ENCODE measurements at regions not wholly inside any gene's neighbourhood (a gene's known extent, or its start where the extent isn't known, plus 50 kb on each side); places are given as distances from the start of the nearest gene placed in this dataset.

GRCh38 chr18:39772155-39772919 lies 2182.7 kb upstream of the PIK3C3 start:
- no peak for DNase-seq (ENCODE audit: low spot score in 2 of 2)
- H3K9me3 ChIP-seq: no peaks in the 10 kb centered on the region
- no peaks in the 10 kb centered on the region for H3K36me3 ChIP-seq (replicated peaks)
- H3K4me3 ChIP-seq: no peak overlapping the region
- H3K27me3 ChIP-seq (ENCODE audit: low read depth): no peaks in the 10 kb centered on the region
- peaks cover 22% of the 10 kb centered on the region for H3K4me1 ChIP-seq
- in situ Hi-C loops (cut with MboI; ENCODE audit: low sequenced_read_pairs): no loop called here

DNA sequence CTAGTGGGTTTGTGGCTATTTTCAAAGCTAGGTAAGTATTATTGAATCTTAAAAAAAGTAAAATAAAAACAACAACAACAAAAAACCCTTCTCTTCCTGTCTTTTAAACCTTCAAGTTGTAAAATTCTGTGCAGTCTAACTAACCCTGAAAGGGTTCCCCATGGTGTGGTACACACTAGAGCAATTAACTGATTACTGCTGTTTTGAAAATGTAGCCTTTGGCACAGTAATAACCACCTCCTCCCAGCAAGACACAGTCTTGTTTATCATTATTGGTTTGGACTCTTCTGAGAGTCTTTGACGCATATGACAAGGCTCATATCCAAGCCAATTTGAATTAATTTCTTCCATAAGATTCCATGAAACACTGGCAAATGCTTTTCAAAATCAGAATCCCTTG lies 2184.6 kb upstream of the PIK3C3 start:
- no peak for DNase-seq (ENCODE audit: low spot score in 2 of 2)

DNA sequence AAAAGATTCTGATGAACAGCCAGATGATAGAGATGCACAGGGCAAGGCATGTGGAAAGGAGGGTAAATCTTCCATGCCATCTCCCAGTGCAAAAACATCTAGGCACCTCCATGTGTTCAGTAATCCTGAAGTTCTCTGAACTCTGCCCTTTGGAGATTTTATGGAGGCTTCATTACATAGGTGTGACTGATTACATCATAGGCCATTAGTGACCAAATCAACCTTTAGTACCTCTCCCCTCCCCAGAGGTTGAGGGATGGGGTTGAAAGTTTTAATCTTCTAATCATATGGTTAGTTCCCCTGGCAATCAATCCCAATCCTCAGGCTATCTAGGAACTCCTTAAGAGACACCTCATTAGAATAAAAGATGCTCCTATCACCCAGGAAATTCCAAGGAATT lies 2190.2 kb upstream of the PIK3C3 start:
- Histone ChIP-seq H3K36me3 (replicated peaks) (no peaks in the 10 kb centered on the region), H3K4me1 (peaks cover 28% of the 10 kb centered on the region), H3K4me3 (no peak overlapping the region), H3K9me3 (no peaks in the 10 kb centered on the region), H3K27me3 (ENCODE audit: low read depth) (no peaks in the 10 kb centered on the region)
- in situ Hi-C loops (cut with MboI; ENCODE audit: low sequenced_read_pairs): no loop called here
- DNase-seq (ENCODE audit: low spot score in 2 of 2): no peak

More for the DNA sequence above, 2184.6 kb upstream of the PIK3C3 start:
- in situ Hi-C loops (cut with MboI; ENCODE audit: low sequenced_read_pairs): no loop called here
- Histone ChIP-seq H3K4me1 (peaks cover 23% of the 10 kb centered on the region), H3K36me3 (replicated peaks) (no peaks in the 10 kb centered on the region), H3K27me3 (ENCODE audit: low read depth) (no peaks in the 10 kb centered on the region), H3K4me3 (no peak overlapping the region), H3K9me3 (no peaks in the 10 kb centered on the region)

- H3K4me1 ChIP-seq: peaks cover 23% of the 10 kb centered on the region
- DNase-seq (ENCODE audit: low spot score in 2 of 2): no peak
- no peaks in the 10 kb centered on the region for H3K27me3 ChIP-seq (ENCODE audit: low read depth)
- no peak overlapping the region for H3K4me3 ChIP-seq
- H3K9me3 ChIP-seq: no peaks in the 10 kb centered on the region; the same call in 1 of the 2 replicates
- no peaks in the 10 kb centered on the region for H3K36me3 ChIP-seq (replicated peaks)
- in situ Hi-C loops (cut with MboI; ENCODE audit: low sequenced_read_pairs): no loop called here
Measured at GRCh38 chr18:39761273-39761672, 2193.8 kb upstream of the PIK3C3 start.

- H3K36me3 ChIP-seq (replicated peaks): no peaks in the 10 kb centered on the region
- H3K4me1 ChIP-seq: peaks cover 21% of the 10 kb centered on the region
- in situ Hi-C loops (cut with MboI; ENCODE audit: low sequenced_read_pairs): no loop called here
- H3K27me3 ChIP-seq (ENCODE audit: low read depth): no peaks in the 10 kb centered on the region
- H3K4me3 ChIP-seq: no peak overlapping the region
- H3K9me3 ChIP-seq: no peaks in the 10 kb centered on the region; the same call in 1 of the 2 replicates
- DNase-seq (ENCODE audit: low spot score in 2 of 2): peak in 1 of 2 experiments; percentile 30
Measured at GRCh38 chr18:39759926-39760325, 2194.3 kb upstream of the CELF4 start.

DNA sequence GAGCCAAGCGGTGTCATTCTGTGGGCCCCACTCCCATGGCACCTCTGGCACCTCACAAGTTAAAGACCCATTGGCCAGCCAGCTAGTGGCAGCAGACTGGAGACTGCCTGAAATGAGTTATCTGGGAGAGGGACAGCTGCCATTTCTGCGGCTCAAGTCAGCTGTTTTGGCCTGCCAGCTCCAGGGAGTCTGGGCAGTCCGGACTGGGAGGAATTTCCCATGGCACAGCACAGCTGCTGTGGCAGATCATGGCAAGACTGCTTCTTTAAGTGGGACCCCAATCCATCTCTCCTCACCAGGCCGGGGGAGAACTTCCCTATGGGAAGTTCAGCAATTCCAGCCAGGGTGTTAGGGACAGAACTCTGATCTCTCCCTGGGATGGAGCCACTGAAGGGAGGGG lies 2187.6 kb upstream of the CELF4 start:
- no peak overlapping the region for H3K4me3 ChIP-seq
- in situ Hi-C loops (cut with MboI; ENCODE audit: low sequenced_read_pairs): no loop called here
- peaks cover 20% of the 10 kb centered on the region for H3K4me1 ChIP-seq
- peaks cover 3% of the 10 kb centered on the region for H3K9me3 ChIP-seq
- peaks cover 9% of the 10 kb centered on the region; the same call in 1 of the 2 replicates for H3K36me3 ChIP-seq (replicated peaks)
- H3K27me3 ChIP-seq (ENCODE audit: low read depth): no peaks in the 10 kb centered on the region
- DNase-seq (ENCODE audit: low spot score in 2 of 2): no peak

DNA sequence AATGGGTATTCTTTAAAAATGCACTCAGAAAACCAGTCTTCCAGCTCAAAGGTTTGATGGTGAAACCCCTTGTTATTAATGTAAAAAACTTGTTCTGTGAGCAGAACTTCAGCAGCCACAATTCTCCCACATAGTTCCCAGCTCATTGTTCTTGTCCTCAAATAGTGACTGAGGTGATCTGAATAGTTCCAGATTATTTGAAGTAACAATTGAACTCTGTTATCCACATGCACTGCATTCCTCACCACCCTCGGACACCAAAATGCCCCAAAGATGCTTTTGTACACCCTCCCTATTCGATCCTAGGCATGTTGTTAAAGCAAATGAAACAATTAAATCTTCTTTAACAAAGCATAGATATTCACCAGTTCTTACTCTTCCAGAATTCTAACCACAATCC lies 2186.8 kb upstream of the CELF4 start:
- in situ Hi-C loops (cut with MboI; ENCODE audit: low sequenced_read_pairs): no loop called here
- peak; percentile 60 to 75 for DNase-seq (ENCODE audit: low spot score in 2 of 2)
- H3K4me1 ChIP-seq: peaks cover 20% of the 10 kb centered on the region
- peaks cover 9% of the 10 kb centered on the region; the same call in 1 of the 2 replicates for H3K36me3 ChIP-seq (replicated peaks)
- peaks cover 3% of the 10 kb centered on the region for H3K9me3 ChIP-seq
- H3K27me3 ChIP-seq (ENCODE audit: low read depth): no peaks in the 10 kb centered on the region
- H3K4me3 ChIP-seq: no peak overlapping the region

DNA sequence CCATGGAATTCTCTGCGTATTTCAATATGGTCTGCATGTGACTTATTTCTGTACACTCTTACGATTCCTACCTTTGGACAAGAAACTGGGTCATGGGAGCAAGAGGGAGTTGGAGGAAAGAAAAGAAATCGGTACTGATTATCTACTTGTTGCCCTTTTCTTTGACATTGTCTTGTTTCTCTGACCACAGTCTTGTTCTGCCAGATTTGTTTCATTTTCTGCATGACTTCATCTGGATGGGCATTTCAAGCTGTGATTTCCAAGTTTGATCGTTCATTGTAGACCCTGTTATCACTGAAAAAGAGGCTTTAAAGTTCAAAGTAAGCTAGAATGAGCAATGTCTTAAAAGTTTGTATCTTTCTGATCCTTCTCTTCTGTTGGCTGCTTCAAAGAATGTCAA lies 2186.3 kb upstream of the CELF4 start:
- H3K27me3 ChIP-seq (ENCODE audit: low read depth): no peaks in the 10 kb centered on the region
- in situ Hi-C loops (cut with MboI; ENCODE audit: low sequenced_read_pairs): no loop called here
- H3K4me3 ChIP-seq: no peak overlapping the region
- peaks cover 20% of the 10 kb centered on the region for H3K4me1 ChIP-seq
- no peak for DNase-seq (ENCODE audit: low spot score in 2 of 2)
- peaks cover 3% of the 10 kb centered on the region for H3K9me3 ChIP-seq
- peaks cover 9% of the 10 kb centered on the region; the same call in 1 of the 2 replicates for H3K36me3 ChIP-seq (replicated peaks)

- in situ Hi-C loops (cut with MboI; ENCODE audit: low sequenced_read_pairs): no loop called here
- Histone ChIP-seq H3K4me1 (peaks cover 15% of the 10 kb centered on the region), H3K9me3 (peaks cover 3% of the 10 kb centered on the region), H3K27me3 (ENCODE audit: low read depth) (no peaks in the 10 kb centered on the region), H3K4me3 (no peak overlapping the region), H3K36me3 (replicated peaks) (peaks cover 9% of the 10 kb centered on the region; the same call in 1 of the 2 replicates)
- no peak for DNase-seq (ENCODE audit: low spot score in 2 of 2)
Measured at GRCh38 chr18:39751161-39751560, 2185.6 kb upstream of the CELF4 start.

DNA sequence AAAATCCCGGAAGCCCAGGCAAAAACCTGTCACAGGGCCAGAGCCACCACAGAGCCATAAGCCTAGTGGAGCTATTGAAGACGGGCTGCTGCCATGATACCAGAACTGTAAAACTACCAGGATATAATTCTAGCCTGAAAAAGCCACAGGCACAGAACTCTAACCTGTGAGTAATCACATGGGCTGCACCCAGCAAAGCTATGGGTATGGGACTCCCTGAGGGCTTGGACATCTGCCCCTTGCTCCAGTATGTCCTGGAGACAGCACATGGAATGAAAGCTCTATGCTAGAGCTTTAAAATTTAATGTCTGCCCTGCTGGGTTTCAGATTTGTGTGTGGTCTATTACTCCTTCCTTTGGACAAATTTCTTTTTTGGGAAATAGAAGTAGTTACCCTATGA lies 2183.6 kb upstream of the CELF4 start:
- Histone ChIP-seq H3K9me3 (peaks cover 3% of the 10 kb centered on the region), H3K4me3 (no peak overlapping the region), H3K4me1 (peaks cover 15% of the 10 kb centered on the region), H3K36me3 (replicated peaks) (peaks cover 9% of the 10 kb centered on the region; the same call in 1 of the 2 replicates), H3K27me3 (ENCODE audit: low read depth) (no peaks in the 10 kb centered on the region)
- in situ Hi-C loops (cut with MboI; ENCODE audit: low sequenced_read_pairs): no loop called here
- no peak for DNase-seq (ENCODE audit: low spot score in 2 of 2)

DNA sequence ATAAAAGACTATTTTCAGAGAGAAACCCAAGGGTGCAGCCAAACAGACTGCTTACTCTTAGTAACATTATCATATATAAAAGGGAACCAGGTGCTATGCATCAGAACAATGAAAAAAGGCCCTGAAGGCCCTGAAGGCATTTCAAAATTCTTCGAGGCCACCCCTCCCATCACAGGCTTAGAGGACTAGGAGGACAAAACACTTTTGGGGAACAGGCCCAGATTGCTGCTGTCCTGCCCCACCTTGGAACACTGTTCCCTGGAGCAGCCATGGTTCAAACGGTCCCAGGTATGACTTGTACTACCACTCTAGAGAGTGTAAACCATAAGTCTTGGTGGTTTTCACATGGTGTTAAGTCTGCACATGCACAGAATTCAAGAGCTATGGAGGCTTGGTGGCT lies 2183.1 kb upstream of the CELF4 start:
- H3K36me3 ChIP-seq (replicated peaks): peaks cover 9% of the 10 kb centered on the region; the same call in 1 of the 2 replicates
- in situ Hi-C loops (cut with MboI; ENCODE audit: low sequenced_read_pairs): no loop called here
- H3K4me3 ChIP-seq: no peak overlapping the region
- no peak for DNase-seq (ENCODE audit: low spot score in 2 of 2)
- H3K27me3 ChIP-seq (ENCODE audit: low read depth): no peaks in the 10 kb centered on the region
- H3K4me1 ChIP-seq: peaks cover 15% of the 10 kb centered on the region
- peaks cover 3% of the 10 kb centered on the region for H3K9me3 ChIP-seq

DNA sequence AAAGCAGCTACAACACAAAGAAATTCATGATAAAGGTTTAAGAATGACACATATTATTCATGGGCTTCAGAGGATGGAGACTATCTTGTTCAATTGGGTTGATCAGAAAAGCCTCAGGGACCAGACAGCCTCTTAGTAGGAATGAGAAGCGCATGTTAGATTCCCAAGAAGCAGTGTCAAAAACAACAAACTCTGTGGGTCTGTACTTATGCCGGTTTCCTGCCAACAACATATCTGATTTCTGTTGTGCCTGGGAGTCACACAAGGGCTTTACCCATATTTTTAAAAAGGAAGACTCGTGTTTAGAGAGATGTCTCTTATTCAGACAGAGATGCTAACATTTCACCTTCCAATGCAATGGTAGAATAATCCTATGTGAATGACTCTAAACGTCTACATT lies 2180.6 kb upstream of the CELF4 start:
- Histone ChIP-seq H3K4me3 (no peak overlapping the region), H3K9me3 (peaks cover 3% of the 10 kb centered on the region), H3K4me1 (no peaks in the 10 kb centered on the region), H3K27me3 (ENCODE audit: low read depth) (no peaks in the 10 kb centered on the region), H3K36me3 (replicated peaks) (peaks cover 9% of the 10 kb centered on the region; the same call in 1 of the 2 replicates)
- in situ Hi-C loops (cut with MboI; ENCODE audit: low sequenced_read_pairs): no loop called here
- DNase-seq (ENCODE audit: low spot score in 2 of 2): no peak

DNA sequence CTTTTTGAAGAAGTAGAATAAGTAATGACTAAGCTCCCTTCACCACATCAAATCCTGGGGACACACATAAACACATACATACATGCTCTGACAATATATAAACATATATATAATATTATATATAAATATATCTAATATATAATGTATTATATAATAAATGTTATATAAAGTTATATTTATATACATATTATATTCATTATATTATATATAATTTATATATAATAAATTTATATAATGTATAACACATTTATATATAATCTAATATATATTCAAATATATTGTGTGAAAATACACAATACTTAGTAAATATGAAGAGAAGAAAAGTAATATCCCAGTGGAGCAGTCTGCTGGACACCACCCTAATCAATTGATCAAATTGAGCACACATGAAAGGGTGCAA lies 2177.9 kb upstream of the CELF4 start:
- in situ Hi-C loops (cut with MboI; ENCODE audit: low sequenced_read_pairs): no loop called here
- Histone ChIP-seq H3K36me3 (replicated peaks) (no peaks in the 10 kb centered on the region), H3K4me1 (no peaks in the 10 kb centered on the region), H3K9me3 (no peaks in the 10 kb centered on the region), H3K27me3 (ENCODE audit: low read depth) (no peaks in the 10 kb centered on the region), H3K4me3 (no peak overlapping the region)
- DNase-seq (ENCODE audit: low spot score in 2 of 2): no peak

DNA sequence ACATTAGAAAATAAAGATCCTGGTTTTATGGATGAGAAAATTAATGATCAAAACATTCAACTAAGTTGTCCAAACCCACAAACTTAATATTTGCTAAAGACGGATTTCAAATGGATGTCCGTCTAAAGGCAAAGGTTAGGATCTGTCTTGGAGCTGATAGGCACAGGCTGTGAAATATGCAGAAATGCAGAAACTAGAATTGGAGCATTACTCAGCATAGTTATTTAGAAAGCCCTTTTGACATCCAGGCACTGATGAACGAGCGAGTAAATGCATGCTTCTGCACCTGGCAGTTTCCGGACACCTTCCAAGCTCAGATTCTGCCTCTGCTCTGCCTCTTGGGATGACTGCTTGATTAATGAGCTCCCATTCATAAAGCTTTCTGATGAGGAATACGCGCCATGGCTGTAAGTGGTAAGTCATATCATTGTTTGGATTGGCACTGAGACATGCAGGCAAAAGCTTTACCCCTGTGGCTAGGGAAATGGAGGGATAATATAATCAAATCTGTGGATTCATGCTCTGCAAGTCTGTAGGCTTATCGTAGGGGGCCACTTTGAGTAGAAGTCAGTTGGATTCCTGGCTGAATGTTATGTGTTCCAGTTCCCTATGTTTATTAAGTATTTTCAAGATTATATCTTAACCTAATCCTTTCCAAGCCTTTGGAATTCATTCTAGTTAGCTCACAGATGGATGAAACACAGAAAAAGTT lies 2176.3 kb upstream of the CELF4 start:
- Histone ChIP-seq H3K4me1 (no peaks in the 10 kb centered on the region), H3K36me3 (replicated peaks) (no peaks in the 10 kb centered on the region), H3K9me3 (no peaks in the 10 kb centered on the region), H3K4me3 (no peak overlapping the region), H3K27me3 (ENCODE audit: low read depth) (no peaks in the 10 kb centered on the region)
- DNase-seq (ENCODE audit: low spot score in 2 of 2): no peak
- in situ Hi-C loops (cut with MboI; ENCODE audit: low sequenced_read_pairs): no loop called here
